HG02623 (cell line): ENCODE measurements at regions not wholly inside any gene's neighbourhood (a gene's known extent, or its start where the extent isn't known, plus 50 kb on each side); places are given as distances from the start of the nearest gene placed in this dataset.

Experiments
- ATAC-seq: cut with Tn5 transposase; IDR thresholded peaks from one replicate; pipeline ENCODE4 v1.9.1; 2021; ENCODE audit warnings: moderate library complexity; ENCODE audit not compliant: unreplicated experiment

DNA sequence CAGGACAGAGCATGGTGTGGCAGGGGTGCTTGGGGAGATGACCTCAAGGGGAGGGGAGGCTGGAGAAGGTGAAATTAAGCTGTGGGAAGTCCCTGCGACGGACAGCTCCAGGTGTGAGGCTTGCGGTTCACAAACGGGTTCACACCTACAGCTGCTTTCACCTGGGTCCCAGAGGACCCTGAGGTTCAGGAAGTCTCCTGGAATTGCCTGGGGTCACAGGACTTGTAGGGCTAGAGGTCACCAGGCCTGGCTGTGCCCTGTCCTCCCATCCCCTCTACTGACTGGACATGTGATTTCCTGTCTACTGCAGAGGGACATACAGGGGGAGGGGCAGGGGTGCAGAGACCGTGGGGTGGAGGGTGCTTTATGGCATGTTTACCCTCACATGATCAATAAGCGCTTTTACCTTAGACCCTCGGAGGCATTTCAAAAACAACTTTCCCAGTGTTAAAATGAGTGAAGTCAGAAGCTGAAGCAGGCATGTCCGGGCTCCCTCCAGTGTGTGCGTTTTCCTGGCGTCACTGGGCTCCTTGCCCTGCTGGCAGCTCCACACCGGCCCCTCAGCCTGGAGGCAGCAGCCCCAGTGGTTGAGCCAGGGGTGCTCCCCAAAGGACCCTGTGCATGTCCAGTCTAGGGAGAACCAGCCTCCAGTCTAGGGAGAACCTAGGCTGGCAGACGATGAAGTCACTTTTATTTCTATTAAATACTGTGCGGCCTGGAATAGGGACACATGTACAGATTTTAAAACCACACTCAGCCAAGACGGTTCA is 66.6 kb upstream of the IGFBP3 start:
- ATAC-seq = no peak

- no peak for ATAC-seq
These were observed 65.6 kb upstream of the IGFBP3 start for GRCh38 chr7:45986355-45987298.

GRCh38 chr7:45985902-45986301 is 64.8 kb upstream of the IGFBP3 start:
- no peak for ATAC-seq

DNA sequence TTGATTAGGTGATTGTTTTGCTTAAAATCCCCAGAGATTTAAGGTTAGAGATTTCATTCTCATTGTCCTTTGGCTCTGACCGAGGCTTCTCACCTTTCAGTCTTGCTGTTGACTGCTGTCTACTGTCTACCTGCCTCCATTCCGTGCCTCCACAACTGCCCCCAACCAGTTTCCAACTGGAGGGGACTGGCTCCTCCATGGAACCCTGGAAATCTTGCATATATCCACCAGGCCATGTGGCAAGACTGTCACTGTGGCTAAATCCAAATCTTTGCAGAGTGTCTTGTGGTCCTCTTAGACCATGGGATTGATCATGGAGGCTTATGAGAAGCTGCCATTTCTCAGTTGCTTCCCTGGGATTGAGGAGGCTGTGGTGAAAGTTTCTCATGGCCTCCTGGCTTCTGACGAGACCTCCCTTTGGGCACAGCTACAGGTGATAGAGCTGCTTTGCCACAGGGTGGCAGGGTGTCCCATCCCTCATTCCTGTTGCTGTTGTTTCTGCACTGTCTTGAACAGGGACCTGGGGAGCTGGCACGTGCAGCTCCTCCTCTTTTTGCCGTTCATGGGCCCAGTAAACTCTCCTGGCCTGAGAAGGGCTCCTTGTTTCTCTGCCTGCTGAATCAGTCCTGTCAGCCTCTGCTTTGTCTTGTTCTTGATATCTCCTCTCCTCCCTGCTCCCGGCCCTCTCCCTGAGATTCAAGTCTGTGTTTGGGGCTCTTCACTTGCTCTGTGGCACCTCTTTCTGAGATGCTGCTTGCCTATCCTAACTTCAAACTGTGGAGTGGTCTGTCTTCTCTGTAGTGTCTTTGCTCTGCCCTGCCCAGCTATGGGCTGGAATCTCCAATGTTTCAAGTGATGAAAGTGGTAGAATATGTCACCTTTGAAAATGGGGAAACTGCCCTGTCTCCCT is 63.6 kb upstream of the IGFBP3 start:
- ATAC-seq = no peak

- no peak for ATAC-seq
These were observed 62.7 kb upstream of the IGFBP3 start for GRCh38 chr7:45983720-45984255.

GRCh38 chr7:45982907-45983719 is 62.0 kb upstream of the IGFBP3 start:
- no peak for ATAC-seq

DNA sequence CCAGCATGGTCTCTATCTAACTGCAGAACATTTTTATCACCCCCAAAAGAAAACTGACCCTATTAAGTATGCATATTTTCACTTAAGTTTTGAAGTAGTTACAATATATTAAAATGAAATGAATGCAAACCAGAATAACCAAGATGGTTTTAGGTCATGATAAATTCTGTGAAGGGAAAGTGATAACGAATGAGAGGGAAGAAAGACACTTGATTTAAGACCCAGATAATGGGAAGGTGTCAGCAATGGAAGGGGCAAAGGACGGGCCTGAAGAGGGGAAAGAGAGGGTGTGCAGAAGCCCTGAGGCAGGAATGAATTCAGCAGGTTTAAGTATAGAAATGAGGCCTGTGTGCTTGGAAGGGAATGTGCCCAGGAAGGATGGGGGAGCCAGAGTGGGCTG is 61.1 kb upstream of the IGFBP3 start:
- no peak for ATAC-seq

GRCh38 chr7:45980973-45981372 is 59.9 kb upstream of the IGFBP3 start:
- ATAC-seq = no peak

GRCh38 chr7:45980181-45980905 is 59.3 kb upstream of the IGFBP3 start:
- ATAC-seq = no peak

GRCh38 chr7:45979275-45980180 is 58.5 kb upstream of the IGFBP3 start:
- ATAC-seq = no peak

GRCh38 chr7:45978731-45979211 is 57.7 kb upstream of the IGFBP3 start:
- ATAC-seq = no peak

- ATAC-seq = no peak
These were observed 57.1 kb upstream of the IGFBP3 start for GRCh38 chr7:45978010-45978681.

DNA sequence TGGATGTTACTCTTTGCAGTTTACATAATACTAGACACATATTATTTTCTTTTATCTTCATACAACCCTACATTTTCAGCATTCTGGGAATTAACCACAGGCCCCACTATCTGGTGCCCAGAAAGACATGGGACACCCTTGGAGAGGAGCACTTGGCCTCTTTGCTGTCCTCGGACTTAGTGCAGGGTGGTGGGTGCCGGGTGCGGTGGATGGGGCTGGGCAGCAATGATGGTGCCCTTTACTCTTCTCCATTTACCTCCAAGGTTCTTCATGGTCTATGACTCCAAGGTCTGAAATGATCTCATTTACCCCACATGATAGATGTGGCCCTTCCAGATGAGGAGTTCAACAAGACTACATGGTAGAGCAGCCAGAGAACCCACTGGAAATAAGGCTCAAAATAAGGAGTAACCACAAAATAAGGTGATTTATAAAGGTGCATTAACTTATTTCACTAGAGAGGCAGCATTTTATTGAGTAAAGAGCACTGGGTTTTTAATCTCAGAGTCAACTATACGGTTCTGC is 56.2 kb upstream of the IGFBP3 start:
- ATAC-seq = no peak

- no peak for ATAC-seq
These were observed 55.4 kb upstream of the IGFBP3 start for GRCh38 chr7:45976485-45976856.

DNA sequence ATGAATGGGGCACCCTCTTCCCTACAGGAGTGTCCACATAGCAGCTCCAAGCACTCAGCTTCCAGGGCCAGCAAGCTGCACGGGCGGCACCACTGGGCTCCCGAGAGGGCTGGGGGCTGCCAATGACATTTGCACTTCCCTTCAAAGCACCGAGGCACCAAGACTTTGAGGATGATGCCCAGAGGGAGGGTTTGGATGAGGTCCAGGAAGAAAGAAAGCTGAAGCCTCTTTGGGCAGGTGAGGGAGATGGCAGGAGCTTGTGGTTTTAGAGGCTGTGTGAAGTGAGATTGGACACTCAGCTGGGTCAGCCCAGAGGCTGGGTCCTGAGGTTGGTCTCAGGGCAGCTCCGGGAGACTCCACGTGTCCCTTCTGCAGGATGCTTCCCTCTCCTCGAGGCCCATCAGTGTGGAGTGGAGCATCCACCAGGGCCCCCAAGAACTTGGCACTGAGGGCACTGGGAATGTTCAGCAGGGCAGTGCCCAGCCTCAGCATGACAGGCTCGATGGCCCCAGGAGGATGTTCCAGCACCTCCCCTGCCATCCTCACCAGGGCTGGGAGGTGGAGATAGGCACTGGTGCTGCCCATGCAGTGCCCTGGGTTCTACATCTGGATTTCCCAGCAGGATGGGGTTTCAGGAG is 54.9 kb upstream of the IGFBP3 start:
- no peak for ATAC-seq

GRCh38 chr7:45975367-45975766 is 54.3 kb upstream of the IGFBP3 start:
- ATAC-seq = no peak
